ENCODE measurements at regions not wholly inside any gene's neighbourhood (a gene's known extent, or its start where the extent isn't known, plus 50 kb on each side); places are given as distances from the start of the nearest gene placed in this dataset.

- H3K27me3 Mint-ChIP-seq: no peaks in the 10 kb centered on the region
- H3K36me3 Mint-ChIP-seq: no peaks in the 10 kb centered on the region
- H3K27ac Mint-ChIP-seq: no peak overlapping the region
- no peaks in the 10 kb centered on the region for H3K9me3 Mint-ChIP-seq (ENCODE audit: low read depth)
- H3K4me1 Mint-ChIP-seq (ENCODE audit: low read depth): no peaks in the 10 kb centered on the region
- no peak overlapping the region for H3K4me3 Mint-ChIP-seq
Observed at GRCh38 chr11:109994907-109995306, 98.3 kb upstream of the ZC3H12C start.

- no peaks in the 10 kb centered on the region for H3K36me3 Mint-ChIP-seq
- no peak overlapping the region for H3K4me3 Mint-ChIP-seq
- H3K27ac Mint-ChIP-seq: no peak overlapping the region
- no peaks in the 10 kb centered on the region for H3K4me1 Mint-ChIP-seq (ENCODE audit: low read depth)
- H3K27me3 Mint-ChIP-seq: no peaks in the 10 kb centered on the region
- H3K9me3 Mint-ChIP-seq (ENCODE audit: low read depth): no peaks in the 10 kb centered on the region
Observed at GRCh38 chr11:109996060-109996459, 97.1 kb upstream of the ZC3H12C start.

- H3K4me1 Mint-ChIP-seq (ENCODE audit: low read depth): no peaks in the 10 kb centered on the region
- no peaks in the 10 kb centered on the region for H3K36me3 Mint-ChIP-seq
- H3K27me3 Mint-ChIP-seq: no peaks in the 10 kb centered on the region
- no peak overlapping the region for H3K27ac Mint-ChIP-seq
- no peak overlapping the region for H3K4me3 Mint-ChIP-seq
- no peaks in the 10 kb centered on the region for H3K9me3 Mint-ChIP-seq (ENCODE audit: low read depth)
Observed at GRCh38 chr11:109998921-109999320, 94.3 kb upstream of the ZC3H12C start.

- Mint-ChIP-seq H3K27me3 (no peaks in the 10 kb centered on the region), H3K4me1 (ENCODE audit: low read depth) (no peaks in the 10 kb centered on the region), H3K9me3 (ENCODE audit: low read depth) (no peaks in the 10 kb centered on the region), H3K27ac (no peak overlapping the region), H3K36me3 (no peaks in the 10 kb centered on the region), H3K4me3 (no peak overlapping the region)
Observed at GRCh38 chr11:110000031-110000502, 93.1 kb upstream of the ZC3H12C start.

GRCh38 chr11:110000850-110001249, 92.3 kb upstream of the ZC3H12C start:
- no peaks in the 10 kb centered on the region for H3K9me3 Mint-ChIP-seq (ENCODE audit: low read depth)
- H3K27me3 Mint-ChIP-seq: no peaks in the 10 kb centered on the region
- no peak overlapping the region for H3K27ac Mint-ChIP-seq
- H3K4me3 Mint-ChIP-seq: no peak overlapping the region
- H3K36me3 Mint-ChIP-seq: no peaks in the 10 kb centered on the region
- H3K4me1 Mint-ChIP-seq (ENCODE audit: low read depth): no peaks in the 10 kb centered on the region

- Mint-ChIP-seq H3K27ac (no peak overlapping the region), H3K27me3 (no peaks in the 10 kb centered on the region), H3K4me3 (no peak overlapping the region), H3K9me3 (ENCODE audit: low read depth) (no peaks in the 10 kb centered on the region), H3K36me3 (no peaks in the 10 kb centered on the region), H3K4me1 (ENCODE audit: low read depth) (no peaks in the 10 kb centered on the region)
Observed at GRCh38 chr11:110003426-110003825, 89.8 kb upstream of the ZC3H12C start.

GRCh38 chr11:110011595-110011994, 81.6 kb upstream of the ZC3H12C start:
- Mint-ChIP-seq H3K4me1 (ENCODE audit: low read depth) (no peaks in the 10 kb centered on the region), H3K27me3 (peaks cover 2% of the 10 kb centered on the region), H3K36me3 (no peaks in the 10 kb centered on the region), H3K9me3 (ENCODE audit: low read depth) (peaks cover 22% of the 10 kb centered on the region), H3K4me3 (no peak overlapping the region), H3K27ac (no peak overlapping the region)

GRCh38 chr11:110015695-110016094, 77.5 kb upstream of the ZC3H12C start:
- Mint-ChIP-seq H3K36me3 (no peaks in the 10 kb centered on the region), H3K4me3 (no peak overlapping the region), H3K27me3 (peaks cover 2% of the 10 kb centered on the region), H3K9me3 (ENCODE audit: low read depth) (peaks cover 18% of the 10 kb centered on the region), H3K4me1 (ENCODE audit: low read depth) (no peaks in the 10 kb centered on the region), H3K27ac (no peak overlapping the region)

GRCh38 chr11:110019675-110020074, 73.5 kb upstream of the ZC3H12C start:
- Mint-ChIP-seq H3K27me3 (no peaks in the 10 kb centered on the region), H3K27ac (no peak overlapping the region), H3K36me3 (no peaks in the 10 kb centered on the region), H3K4me3 (no peak overlapping the region), H3K4me1 (ENCODE audit: low read depth) (no peaks in the 10 kb centered on the region), H3K9me3 (ENCODE audit: low read depth) (peaks cover 5% of the 10 kb centered on the region)

GRCh38 chr11:110022548-110022947, 70.6 kb upstream of the ZC3H12C start:
- no peaks in the 10 kb centered on the region for H3K4me1 Mint-ChIP-seq (ENCODE audit: low read depth)
- no peak overlapping the region for H3K4me3 Mint-ChIP-seq
- H3K27ac Mint-ChIP-seq: no peak overlapping the region
- H3K27me3 Mint-ChIP-seq: no peaks in the 10 kb centered on the region
- H3K36me3 Mint-ChIP-seq: no peaks in the 10 kb centered on the region
- H3K9me3 Mint-ChIP-seq (ENCODE audit: low read depth): no peaks in the 10 kb centered on the region

- Mint-ChIP-seq H3K36me3 (no peaks in the 10 kb centered on the region), H3K4me1 (ENCODE audit: low read depth) (no peaks in the 10 kb centered on the region), H3K9me3 (ENCODE audit: low read depth) (no peaks in the 10 kb centered on the region), H3K4me3 (no peak overlapping the region), H3K27me3 (no peaks in the 10 kb centered on the region), H3K27ac (no peak overlapping the region)
Observed at GRCh38 chr11:110023711-110024110, 69.5 kb upstream of the ZC3H12C start.

GRCh38 chr11:110026858-110027626, 66.2 kb upstream of the ZC3H12C start:
- Mint-ChIP-seq H3K27ac (no peak overlapping the region), H3K4me1 (ENCODE audit: low read depth) (no peaks in the 10 kb centered on the region), H3K27me3 (no peaks in the 10 kb centered on the region), H3K36me3 (no peaks in the 10 kb centered on the region), H3K4me3 (no peak overlapping the region), H3K9me3 (ENCODE audit: low read depth) (no peaks in the 10 kb centered on the region)

- Mint-ChIP-seq H3K4me1 (ENCODE audit: low read depth) (no peaks in the 10 kb centered on the region), H3K27ac (no peak overlapping the region), H3K4me3 (no peak overlapping the region), H3K27me3 (no peaks in the 10 kb centered on the region), H3K9me3 (ENCODE audit: low read depth) (no peaks in the 10 kb centered on the region), H3K36me3 (no peaks in the 10 kb centered on the region)
Observed at GRCh38 chr11:110027627-110028371, 65.4 kb upstream of the ZC3H12C start.

- Mint-ChIP-seq H3K9me3 (ENCODE audit: low read depth) (no peaks in the 10 kb centered on the region), H3K4me3 (no peak overlapping the region), H3K27ac (no peak overlapping the region), H3K27me3 (no peaks in the 10 kb centered on the region), H3K36me3 (no peaks in the 10 kb centered on the region), H3K4me1 (ENCODE audit: low read depth) (no peaks in the 10 kb centered on the region)
Observed at GRCh38 chr11:110028921-110029320, 64.3 kb upstream of the ZC3H12C start.

GRCh38 chr11:110029714-110030113, 63.5 kb upstream of the ZC3H12C start:
- no peak overlapping the region for H3K4me3 Mint-ChIP-seq
- no peaks in the 10 kb centered on the region for H3K9me3 Mint-ChIP-seq (ENCODE audit: low read depth)
- H3K27me3 Mint-ChIP-seq: no peaks in the 10 kb centered on the region
- H3K27ac Mint-ChIP-seq: no peak overlapping the region
- H3K36me3 Mint-ChIP-seq: no peaks in the 10 kb centered on the region
- no peaks in the 10 kb centered on the region for H3K4me1 Mint-ChIP-seq (ENCODE audit: low read depth)
